Sigmoid colon (tissue), 6 donors: ENCODE measurements at regions not wholly inside any gene's neighbourhood (a gene's known extent, or its start where the extent isn't known, plus 50 kb on each side); places are given as distances from the start of the nearest gene placed in this dataset.

Source experiments
- DNase-seq: peaks from one replicate; pipeline ENCODE4 v3.0.0-alpha.2; 2019
- H3K27ac ChIP-seq, 4 donors: fragments of 200-600 bp; sonication (generic); one replicate each; pipeline ENCODE4 v1.5.1; 2016 to 2019; ENCODE audit warnings: mild to moderate bottlenecking in 1 of 4
- H3K27me3 ChIP-seq, 3 donors: fragments of 200-600 bp; sonication (generic); one replicate each; pipeline ENCODE4 v1.5.1; 2019; ENCODE audit warnings: mild to moderate bottlenecking in 1 of 3
- H3K36me3 ChIP-seq, 4 donors: fragments of 200-600 bp; sonication (generic); one replicate each; pipeline ENCODE4 v1.5.1; 2016 to 2019
- H3K4me1 ChIP-seq, 4 donors: fragments of 200-600 bp; sonication (generic); one replicate each; pipeline ENCODE4 v1.5.1; 2017 to 2019
- H3K4me3 ChIP-seq, 4 donors: fragments of 200-600 bp; sonication (generic); one replicate each; pipeline ENCODE4 v1.5.1; 2017 to 2019; ENCODE audit warnings: mild to moderate bottlenecking in 2 of 4, moderate library complexity in 1 of 4
- H3K9me3 ChIP-seq, 4 donors: fragments of 200-600 bp in 3 of 4; sonication (generic) in 3 of 4; one replicate each; pipeline versions ENCODE4 v1.5.1 to v1.6.1; 2013 to 2019
- EP300 ChIP-seq, 4 donors: sonication (generic); formaldehyde crosslinking; IDR thresholded peaks; one replicate each; pipeline ENCODE4 v1.6.1; 2017; ENCODE audit warnings: antibody characterized with exemption in 4 of 4
- POLR2A ChIP-seq, 2 donors: fragments of 450-650 bp; IDR thresholded peaks; one replicate each; pipeline ENCODE4 v1.6.1; 2016; ENCODE audit warnings: antibody characterized with exemption in 2 of 2, mild to moderate bottlenecking in 2 of 2, moderate library complexity in 2 of 2
- POLR2AphosphoS5 ChIP-seq, 4 donors: sonication (generic); formaldehyde crosslinking; IDR thresholded peaks; one replicate each; pipeline ENCODE4 v1.6.1; 2017; ENCODE audit warnings: antibody characterized with exemption in 4 of 4
- WGBS, 2 donors: extraction: QIAGEN DNeasy Blood & Tissue Kit; methylation state at CpG; one replicate each; pipeline ENCODE4 v1.1.7; 2013; 5-methylcytosine and 5-hydroxymethylcytosine counted together
- intact Hi-C: fragments of 100-400 bp; cut with DNase I; formaldehyde crosslinking; loops from one replicate; pipeline ENCODE4 v1.15.1; 2023
- TF ChIP-seq, protein P1 (sequence below), 4 experiments: fragments of 450-650 bp in 3 of 4; fragments of 200-600 bp in 1 of 4; IDR thresholded peaks; one replicate each; pipeline ENCODE4 v1.5.1; 2016 to 2019; ENCODE audit warnings: antibody characterized with exemption in 4 of 4, mild to moderate bottlenecking in 3 of 4, moderate library complexity in 2 of 4
- donor health status: healthy with polysubstance abuse.
- donor health status: healthy.

DNA sequence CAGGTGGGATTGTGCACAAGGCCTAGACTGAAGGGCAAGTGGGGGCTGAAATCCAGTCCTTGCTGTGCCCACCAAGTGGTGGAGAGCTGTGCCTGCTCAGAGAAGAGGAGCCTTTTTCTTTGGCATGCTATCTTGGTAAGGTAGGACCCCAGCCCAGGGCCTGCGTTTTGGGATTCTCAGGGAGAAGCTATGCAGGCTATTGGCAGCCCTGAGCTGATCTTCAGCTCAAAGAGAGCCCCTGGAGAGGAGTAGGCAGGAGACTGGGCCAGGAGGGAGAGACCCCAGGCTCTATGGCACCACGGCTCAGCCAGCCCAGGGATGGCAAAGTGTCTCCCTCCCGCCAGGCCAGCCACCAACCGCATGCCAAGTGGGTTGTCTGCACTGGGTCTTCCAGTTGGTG, 119.2 kb upstream of the PCBD1 start:
- no peak overlapping the region for H3K4me3 ChIP-seq

DNA sequence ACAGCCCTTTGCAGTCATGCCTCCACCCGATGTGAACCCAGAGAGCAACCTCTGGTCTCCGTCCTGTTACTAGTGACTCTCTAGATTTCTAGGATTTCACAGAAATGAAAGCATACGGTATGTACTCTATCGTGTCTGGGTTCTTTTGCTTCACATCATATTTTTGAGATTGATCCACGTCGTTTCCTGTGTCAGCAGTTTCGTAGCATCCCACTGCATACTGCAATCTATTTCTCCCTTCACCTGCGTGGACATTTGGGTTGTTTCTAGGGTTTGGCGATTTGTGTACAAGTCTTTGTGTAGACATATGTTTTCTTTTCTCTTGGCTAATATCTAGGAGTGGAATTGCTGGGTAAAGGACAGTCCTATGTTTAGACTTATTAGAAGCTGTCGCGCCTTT, 119.8 kb upstream of the PCBD1 start:
- no peak for DNase-seq
- H3K27me3 ChIP-seq = peaks cover 0 to 10% (median 0%) of the 10 kb centered on the region in 3 donors
- TF ChIP-seq POLR2AphosphoS5 (IDR thresholded peaks at IDR 0.05) = no peak
- TF ChIP-seq POLR2A (IDR thresholded peaks at IDR 0.05) = no peak
- TF ChIP-seq, protein P1, sequence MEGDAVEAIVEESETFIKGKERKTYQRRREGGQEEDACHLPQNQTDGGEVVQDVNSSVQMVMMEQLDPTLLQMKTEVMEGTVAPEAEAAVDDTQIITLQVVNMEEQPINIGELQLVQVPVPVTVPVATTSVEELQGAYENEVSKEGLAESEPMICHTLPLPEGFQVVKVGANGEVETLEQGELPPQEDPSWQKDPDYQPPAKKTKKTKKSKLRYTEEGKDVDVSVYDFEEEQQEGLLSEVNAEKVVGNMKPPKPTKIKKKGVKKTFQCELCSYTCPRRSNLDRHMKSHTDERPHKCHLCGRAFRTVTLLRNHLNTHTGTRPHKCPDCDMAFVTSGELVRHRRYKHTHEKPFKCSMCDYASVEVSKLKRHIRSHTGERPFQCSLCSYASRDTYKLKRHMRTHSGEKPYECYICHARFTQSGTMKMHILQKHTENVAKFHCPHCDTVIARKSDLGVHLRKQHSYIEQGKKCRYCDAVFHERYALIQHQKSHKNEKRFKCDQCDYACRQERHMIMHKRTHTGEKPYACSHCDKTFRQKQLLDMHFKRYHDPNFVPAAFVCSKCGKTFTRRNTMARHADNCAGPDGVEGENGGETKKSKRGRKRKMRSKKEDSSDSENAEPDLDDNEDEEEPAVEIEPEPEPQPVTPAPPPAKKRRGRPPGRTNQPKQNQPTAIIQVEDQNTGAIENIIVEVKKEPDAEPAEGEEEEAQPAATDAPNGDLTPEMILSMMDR (IDR thresholded peaks at IDR 0.05) = no peak
- no peak for TF ChIP-seq EP300 (IDR thresholded peaks at IDR 0.05)
- intact Hi-C loops = no loop called here
- WGBS, 2 donors = 86 to 90% methylated on average over 11 of the region's 11 CpGs
- no peak overlapping the region for H3K27ac ChIP-seq
- H3K9me3 ChIP-seq = no peaks in the 10 kb centered on the region
- H3K36me3 ChIP-seq = no peaks in the 10 kb centered on the region
- no peak overlapping the region for H3K4me3 ChIP-seq
- no peaks in the 10 kb centered on the region for H3K4me1 ChIP-seq

More for the DNA sequence above, 119.2 kb upstream of the PCBD1 start:
- Histone ChIP-seq H3K27me3 (peaks cover 0 to 10% (median 0%) of the 10 kb centered on the region in 3 donors), H3K27ac (no peak overlapping the region), H3K36me3 (no peaks in the 10 kb centered on the region), H3K4me1 (no peaks in the 10 kb centered on the region), H3K9me3 (no peaks in the 10 kb centered on the region)
- TF ChIP-seq, protein P1 (IDR thresholded peaks at IDR 0.05) = no peak
- TF ChIP-seq EP300 (IDR thresholded peaks at IDR 0.05) (no peak), POLR2AphosphoS5 (IDR thresholded peaks at IDR 0.05) (no peak), POLR2A (IDR thresholded peaks at IDR 0.05) (no peak)
- 87 to 90% methylated on average over 4 of the region's 4 CpGs for WGBS, 2 donors
- intact Hi-C loops = no loop called here
- DNase-seq = no peak

DNA sequence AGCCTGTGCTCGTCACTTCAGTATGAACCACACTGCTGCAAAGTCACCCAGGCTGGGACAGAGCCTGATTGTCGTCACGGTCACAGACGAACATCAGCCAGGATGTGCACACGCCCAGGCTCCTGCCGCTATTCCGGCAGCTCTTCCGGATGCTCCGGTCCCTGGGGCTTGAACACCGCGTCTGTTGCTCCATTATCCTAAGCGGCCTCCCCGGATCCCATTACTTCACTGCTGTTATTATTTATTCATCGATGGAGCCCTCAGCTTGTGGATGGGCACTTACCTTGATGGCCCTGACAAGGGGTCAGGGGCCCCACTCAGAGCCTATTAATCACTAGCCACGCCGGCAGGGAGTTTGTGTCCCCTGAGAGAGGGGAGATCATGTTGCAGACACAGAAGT, 120.8 kb upstream of the PCBD1 start:
- intact Hi-C loops = no loop called here
- H3K4me3 ChIP-seq = no peak overlapping the region
- no peak for TF ChIP-seq EP300 (IDR thresholded peaks at IDR 0.05)
- TF ChIP-seq, protein P1 (IDR thresholded peaks at IDR 0.05) = no peak
- TF ChIP-seq POLR2AphosphoS5 (IDR thresholded peaks at IDR 0.05) = no peak
- TF ChIP-seq POLR2A (IDR thresholded peaks at IDR 0.05) = no peak
- no peaks in the 10 kb centered on the region for H3K9me3 ChIP-seq
- WGBS, 2 donors = 77 to 79% methylated on average over 16 of the region's 16 CpGs
- peaks cover 0 to 10% (median 0%) of the 10 kb centered on the region in 3 donors for H3K27me3 ChIP-seq
- H3K27ac ChIP-seq = no peak overlapping the region
- DNase-seq = no peak
- no peaks in the 10 kb centered on the region for H3K36me3 ChIP-seq
- H3K4me1 ChIP-seq = no peaks in the 10 kb centered on the region

DNA sequence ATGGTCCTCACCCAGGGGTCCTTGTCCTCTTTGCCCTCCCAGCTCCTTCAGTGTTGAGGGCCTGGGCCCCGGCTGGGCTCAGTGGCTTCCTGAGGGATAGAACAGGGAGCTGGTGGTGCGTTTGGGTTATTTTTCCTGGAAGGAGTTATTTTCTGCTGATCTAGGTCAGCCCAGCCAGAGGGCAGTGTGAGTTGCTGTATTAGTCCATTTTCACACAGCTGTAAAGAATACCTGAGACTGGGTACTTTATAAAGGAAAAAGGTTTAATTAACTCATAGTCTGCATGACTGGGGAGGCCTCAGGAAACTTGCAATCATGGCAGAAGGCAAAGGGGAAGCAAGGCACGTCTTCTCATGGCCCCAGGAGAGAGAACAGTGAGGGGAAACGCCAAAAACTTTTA, 122.4 kb upstream of the PCBD1 start:
- Histone ChIP-seq H3K27me3 (peaks cover 0 to 10% (median 0%) of the 10 kb centered on the region in 3 donors), H3K4me1 (no peaks in the 10 kb centered on the region), H3K27ac (no peak overlapping the region), H3K9me3 (no peaks in the 10 kb centered on the region), H3K4me3 (no peak overlapping the region), H3K36me3 (no peaks in the 10 kb centered on the region)
- TF ChIP-seq POLR2AphosphoS5 (IDR thresholded peaks at IDR 0.05) = no peak
- no peak for TF ChIP-seq POLR2A (IDR thresholded peaks at IDR 0.05)
- DNase-seq = no peak
- WGBS, 2 donors = 66 to 72% methylated on average over 4 of the region's 4 CpGs
- intact Hi-C loops = no loop called here

DNA sequence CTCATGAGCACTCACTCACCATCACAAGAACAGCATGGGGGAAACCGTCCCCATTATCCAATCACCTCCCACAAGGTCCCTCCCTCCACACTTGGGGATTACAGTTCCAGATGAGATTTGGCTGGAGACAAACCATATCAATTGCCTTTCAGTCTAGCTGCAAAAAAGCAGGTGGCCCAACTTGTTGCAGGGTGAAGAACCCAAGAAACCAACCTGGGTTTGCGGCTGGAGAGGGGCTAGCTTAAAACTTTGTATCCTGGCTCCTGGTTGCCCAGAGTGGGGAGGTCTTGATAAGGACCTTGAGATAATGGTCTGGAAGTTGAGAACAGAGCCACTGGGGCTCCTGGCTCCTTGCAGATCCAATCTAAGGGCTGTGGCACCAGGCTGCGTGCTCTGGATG, 122.8 kb upstream of the PCBD1 start:
- 84 to 92% methylated on average over 3 of the region's 3 CpGs for WGBS, 2 donors
- intact Hi-C loops = no loop called here

More for the DNA sequence above, 122.8 kb upstream of the PCBD1 start:
- Histone ChIP-seq H3K9me3 (no peaks in the 10 kb centered on the region), H3K27ac (no peak overlapping the region), H3K4me1 (no peaks in the 10 kb centered on the region), H3K4me3 (no peak overlapping the region), H3K36me3 (no peaks in the 10 kb centered on the region), H3K27me3 (peaks cover 0 to 8% (median 0%) of the 10 kb centered on the region in 3 donors)
- no peak for TF ChIP-seq EP300 (IDR thresholded peaks at IDR 0.05)
- DNase-seq = no peak
